Stimulated activated CD8-positive, alpha-beta memory T cell treated with anti-CD3 and anti-CD28 coated beads, Interleukin-2, amount 100 ng/mL, for 48 hours (primary cell): ENCODE measurements at regions not wholly inside any gene's neighbourhood (a gene's known extent, or its start where the extent isn't known, plus 50 kb on each side); places are given as distances from the start of the nearest gene placed in this dataset.
"Not testable (repeated sequence)": the region's sequence is repeated elsewhere in the genome, so short reads cannot be mapped to it uniquely, and the experiment has no call there.

Experiments
- DNase-seq, 2 donors: peaks; one replicate each; pipeline ENCODE4 v3.0.0-alpha.2; 2020; ENCODE audit warnings: low read depth in 2 of 2

- no peak for DNase-seq
Observed at GRCh38 chr4:170804930-170805329, 715.2 kb upstream of the AADAT start.

GRCh38 chr4:170803492-170803891 is 713.7 kb upstream of the AADAT start:
- DNase-seq = no peak

GRCh38 chr4:170801771-170802170 is 712.0 kb upstream of the AADAT start:
- no peak for DNase-seq

- no peak for DNase-seq
Observed at GRCh38 chr4:170794525-170794924, 704.8 kb upstream of the AADAT start.

GRCh38 chr4:170788540-170789051 is 698.8 kb upstream of the AADAT start:
- DNase-seq = not testable (repeated sequence)

- DNase-seq = no peak
Observed at GRCh38 chr4:170777663-170778062, 687.9 kb upstream of the AADAT start.

- no peak for DNase-seq
Observed at GRCh38 chr4:170776983-170777382, 687.2 kb upstream of the AADAT start.

- no peak for DNase-seq
Observed at GRCh38 chr4:170775851-170776250, 686.1 kb upstream of the AADAT start.

- DNase-seq = no peak
Observed at GRCh38 chr4:170773709-170774273, 684.0 kb upstream of the AADAT start.

- no peak for DNase-seq
Observed at GRCh38 chr4:170772429-170772828, 682.7 kb upstream of the AADAT start.

- no peak for DNase-seq
Observed at GRCh38 chr4:170770664-170771063, 680.9 kb upstream of the AADAT start.

- DNase-seq = no peak
Observed at GRCh38 chr4:170769862-170770261, 680.1 kb upstream of the AADAT start.

- DNase-seq = no peak
Observed at GRCh38 chr4:170758988-170759387, 669.2 kb upstream of the AADAT start.

GRCh38 chr4:170750519-170750918 is 660.8 kb upstream of the AADAT start:
- DNase-seq = no peak

GRCh38 chr4:170748975-170749374 is 659.2 kb upstream of the AADAT start:
- DNase-seq = no peak

GRCh38 chr4:170743633-170744032 is 653.9 kb upstream of the AADAT start:
- DNase-seq = no peak

GRCh38 chr4:170741856-170742255 is 652.1 kb upstream of the AADAT start:
- DNase-seq = no peak

- DNase-seq = no peak
Observed at GRCh38 chr4:170736710-170737109, 647.0 kb upstream of the AADAT start.

- no peak for DNase-seq
Observed at GRCh38 chr4:170729897-170730296, 640.1 kb upstream of the AADAT start.

GRCh38 chr4:170729236-170729635 is 639.5 kb upstream of the AADAT start:
- no peak for DNase-seq

GRCh38 chr4:170724191-170724590 is 634.4 kb upstream of the AADAT start:
- DNase-seq = no peak

GRCh38 chr4:170723171-170723570 is 633.4 kb upstream of the AADAT start:
- no peak for DNase-seq

GRCh38 chr4:170721812-170722373 is 632.1 kb upstream of the AADAT start:
- DNase-seq = no peak

- no peak for DNase-seq
Observed at GRCh38 chr4:170716868-170717267, 627.1 kb upstream of the AADAT start.
